H1 (cell line): ENCODE measurements at regions not wholly inside any gene's neighbourhood (a gene's known extent, or its start where the extent isn't known, plus 50 kb on each side); places are given as distances from the start of the nearest gene placed in this dataset.

Experiments used
- CTCF ChIA-PET: fragments of 300-600 bp; sonication (Branson Sonifier 250); formaldehyde crosslinking; loops from one replicate; lab custom pipeline; 2021; ENCODE audit not compliant: partially characterized antibody; lab: Charles Lee
- POLR2A ChIA-PET: fragments of 300-600 bp; sonication (Branson Sonifier 250); formaldehyde crosslinking; loops from one replicate; lab custom pipeline; 2021; ENCODE audit warnings: inconsistent platforms; ENCODE audit not compliant: partially characterized antibody; lab: Charles Lee
- DNase-seq, 2 experiments: peaks; one replicate each; pipeline versions ENCODE4 v3.0.0 to v3.0.0-alpha.2; 2010 to 2022; ENCODE audit warnings: low spot score in 2 of 2, low read depth in 1 of 2, mixed read lengths in 1 of 2
- FAIRE-seq: peaks from 2 replicates; lab custom pipeline; 2011; peaks lifted over from hg19 to GRCh38; lab: Jason Lieb, UNC
- H2AFZ ChIP-seq: 2 replicates; pipeline ENCODE4 v1.8.1; 2012; ENCODE audit warnings: low read length, inconsistent platforms
- H2AK5ac ChIP-seq: 2 replicates; pipeline ENCODE4 v1.6.1; 2013; ENCODE audit warnings: low read depth, low read length
- H2BK120ac ChIP-seq: replicated peaks from 2 replicates; pipeline ENCODE3; 2013; ENCODE audit warnings: low read depth, low read length, inconsistent platforms
- H2BK12ac ChIP-seq: 2 replicates; pipeline ENCODE4 v1.6.1; 2013; ENCODE audit warnings: low read depth, low read length
- H2BK15ac ChIP-seq: 2 replicates; pipeline ENCODE4 v1.6.1; 2013; ENCODE audit warnings: low read length
- H2BK20ac ChIP-seq: 2 replicates; pipeline ENCODE4 v1.6.1; 2013; ENCODE audit warnings: low read length
- H2BK5ac ChIP-seq: 2 replicates; pipeline ENCODE4 v1.6.1; 2013; ENCODE audit warnings: low read depth, low read length
- H3K14ac ChIP-seq: 2 replicates; pipeline ENCODE4 v1.6.1; 2013; ENCODE audit warnings: inconsistent platforms; ENCODE audit not compliant: insufficient read length
- H3K18ac ChIP-seq: 2 replicates; pipeline ENCODE4 v1.6.1; 2013; ENCODE audit warnings: low read length; ENCODE audit errors: extremely low read depth
- H3K23ac ChIP-seq: 2 replicates; pipeline ENCODE4 v1.6.1; 2013; ENCODE audit warnings: inconsistent platforms; ENCODE audit not compliant: insufficient read length
- H3K23me2 ChIP-seq: 2 replicates; pipeline ENCODE4 v1.6.1; 2013; ENCODE audit warnings: low read depth, low read length
- H3K27ac ChIP-seq: 2 replicates; pipeline ENCODE4 v1.6.1; 2011; ENCODE audit warnings: low read depth, low read length, inconsistent platforms
- H3K27me3 ChIP-seq, 4 experiments: replicated peaks in 1 of 4; 1 replicate in 1 of 4; 2 replicates in 3 of 4; pipeline versions ENCODE4 v1.6.1 to v1.8.1; 2011 to 2013; ENCODE audit warnings: low read length in 3 of 4, mild to moderate bottlenecking in 3 of 4, inconsistent platforms in 2 of 4, mixed read lengths in 2 of 4, moderate library complexity in 1 of 4; ENCODE audit not compliant: control insufficient read depth in 3 of 4, insufficient read depth in 3 of 4; ENCODE audit errors: extremely low read depth in 1 of 4
- H3K36me3 ChIP-seq, 4 experiments: 2 replicates each; pipeline versions ENCODE4 v1.6.1 to v1.8.1; 2011 to 2013; ENCODE audit warnings: mild to moderate bottlenecking in 4 of 4, low read length in 3 of 4, moderate library complexity in 2 of 4, control low read depth in 1 of 4, inconsistent platforms in 1 of 4; ENCODE audit not compliant: insufficient read depth in 4 of 4, control insufficient read depth in 2 of 4
- H3K4ac ChIP-seq: replicated peaks from 2 replicates; pipeline ENCODE3; 2013; ENCODE audit warnings: low read length, low read depth, mixed read lengths, inconsistent platforms; ENCODE audit not compliant: insufficient read length
- H3K4me1 ChIP-seq, 4 experiments: replicated peaks in 1 of 4; 1 replicate in 1 of 4; 2 replicates in 3 of 4; pipeline versions ENCODE4 v1.6.1 to v1.8.1; 2011 to 2013; ENCODE audit warnings: low read length in 3 of 4, inconsistent platforms in 2 of 4, mixed read lengths in 1 of 4; ENCODE audit not compliant: insufficient read depth in 4 of 4, control insufficient read depth in 3 of 4
- H3K4me2 ChIP-seq, 2 experiments: 2 replicates each; pipeline versions ENCODE4 v1.6.1 to v1.8.1; 2011 to 2013; ENCODE audit warnings: low read depth in 2 of 2, low read length in 2 of 2, control low read depth in 1 of 2, inconsistent platforms in 1 of 2, mild to moderate bottlenecking in 1 of 2; ENCODE audit not compliant: insufficient read depth in 1 of 2
- H3K4me3 ChIP-seq, 4 experiments: fragments of 200-600, 300-600 bp in 1 of 4; sonication (generic), shearing (Covaris generic), sonication (Bioruptor Twin) in 1 of 4; 2 replicates each; pipeline versions ENCODE4 v1.5.1 to v1.8.1; 2011 to 2016; ENCODE audit warnings: low read length in 4 of 4, low read depth in 3 of 4, control low read depth in 2 of 4, inconsistent platforms in 2 of 4, mild to moderate bottlenecking in 2 of 4, mixed read lengths in 1 of 4, moderate library complexity in 1 of 4; ENCODE audit not compliant: insufficient read depth in 2 of 4; ENCODE audit errors: extremely low read depth in 1 of 4
- H3K56ac ChIP-seq: replicated peaks from 2 replicates; pipeline ENCODE3; 2013; ENCODE audit warnings: low read depth, mild to moderate bottlenecking, mixed read lengths, low read length, inconsistent platforms; ENCODE audit not compliant: insufficient read length
- H3K79me1 ChIP-seq: 2 replicates; pipeline ENCODE4 v1.6.1; 2013; ENCODE audit warnings: low read depth, low read length, control low read depth
- H3K79me2 ChIP-seq, 2 experiments: 2 replicates each; pipeline versions ENCODE4 v1.6.1 to v1.8.1; 2012 to 2013; ENCODE audit warnings: low read length in 2 of 2, mild to moderate bottlenecking in 2 of 2, inconsistent platforms in 1 of 2; ENCODE audit not compliant: insufficient read depth in 2 of 2, control insufficient read depth in 1 of 2
- H3K9ac ChIP-seq, 4 experiments: replicated peaks in 1 of 4; 1 replicate in 1 of 4; 2 replicates in 3 of 4; pipeline versions ENCODE4 v1.6.1 to v1.8.1; 2011 to 2013; ENCODE audit warnings: low read depth in 3 of 4, low read length in 3 of 4, control low read depth in 2 of 4, mild to moderate bottlenecking in 2 of 4, moderate library complexity in 2 of 4, inconsistent platforms in 1 of 4; ENCODE audit errors: extremely low read depth in 1 of 4
- H3K9me3 ChIP-seq, 2 experiments: 2 replicates each; pipeline versions ENCODE4 v1.6.1 to v1.8.1; 2012 to 2013; ENCODE audit warnings: mild to moderate bottlenecking in 2 of 2, moderate library complexity in 2 of 2, control low read depth in 1 of 2, inconsistent platforms in 1 of 2, low read depth in 1 of 2, low read length in 1 of 2, mixed read lengths in 1 of 2; ENCODE audit not compliant: insufficient read depth in 2 of 2
- H4K20me1 ChIP-seq, 2 experiments: replicated peaks in 1 of 2; 2 replicates each; pipeline versions ENCODE3 to v1.8.1; 2011 to 2013; ENCODE audit warnings: inconsistent platforms in 2 of 2, low read length in 2 of 2, mild to moderate bottlenecking in 1 of 2; ENCODE audit not compliant: insufficient read depth in 2 of 2, control insufficient read depth in 1 of 2
- H4K5ac ChIP-seq: 2 replicates; pipeline ENCODE4 v1.6.1; 2013; ENCODE audit warnings: low read length, low read depth, mixed read lengths, inconsistent platforms; ENCODE audit not compliant: insufficient read length
- H4K8ac ChIP-seq: 2 replicates; pipeline ENCODE4 v1.8.0; 2013; ENCODE audit warnings: mild to moderate bottlenecking, moderate library complexity, low read length, inconsistent platforms; ENCODE audit not compliant: insufficient read depth; ENCODE audit errors: extremely low read depth
- H4K91ac ChIP-seq: replicated peaks from 2 replicates; pipeline ENCODE3; 2013; ENCODE audit warnings: low read length, mixed read lengths, inconsistent platforms; ENCODE audit not compliant: insufficient read length
- CBX5 ChIP-seq: fragments of 300-800, 300-1000 bp; sonication (generic); IDR thresholded peaks from 2 replicates; pipeline ENCODE4 v1.7.1; 2016; ENCODE audit warnings: antibody characterized with exemption, low read length, low read depth
- CBX8 ChIP-seq: fragments of 300-800, 300-1000 bp; sonication (generic); IDR thresholded peaks from 2 replicates; pipeline ENCODE4 v1.7.1; 2016; ENCODE audit warnings: low read depth, low read length, borderline replicate concordance
- CTBP2 ChIP-seq: IDR thresholded peaks from 2 replicates; pipeline ENCODE4 v1.7.0; 2011; ENCODE audit warnings: borderline replicate concordance, mild to moderate bottlenecking, moderate library complexity, mixed read lengths, low read length; ENCODE audit not compliant: insufficient read depth, insufficient read length
- MAFK ChIP-seq: IDR thresholded peaks from 2 replicates; pipeline ENCODE4 v1.6.1; 2012; ENCODE audit warnings: low read depth, mild to moderate bottlenecking, improper control_type of control experiment, low read length
- MAX ChIP-seq: IDR thresholded peaks from 2 replicates; pipeline ENCODE4 v1.6.1; 2012; ENCODE audit warnings: inconsistent platforms
- SIN3A ChIP-seq, 2 experiments: IDR thresholded peaks in 1 of 2; conservative IDR thresholded peaks in 1 of 2; 2 replicates each; pipeline ENCODE4 v1.6.1; 2011 to 2012; ENCODE audit warnings: low read length in 2 of 2, improper control_type of control experiment in 1 of 2, low read depth in 1 of 2, mild to moderate bottlenecking in 1 of 2
- SIRT6 ChIP-seq: IDR thresholded peaks from one replicate; pipeline ENCODE4 v1.7.1; 2012; ENCODE audit warnings: low read length, inconsistent platforms
- SRF ChIP-seq: IDR thresholded peaks from 2 replicates; pipeline ENCODE4 v1.6.1; 2011; ENCODE audit warnings: mild to moderate bottlenecking, low read depth, low read length, moderate library complexity
- TAF1 ChIP-seq: IDR thresholded peaks from 2 replicates; pipeline ENCODE4 v1.6.1; 2011; ENCODE audit warnings: mild to moderate bottlenecking, low read depth, low read length
- TCF12 ChIP-seq: IDR thresholded peaks from 2 replicates; pipeline ENCODE4 v1.6.1; 2011; ENCODE audit warnings: low read depth, mild to moderate bottlenecking, low read length
- WGBS, 2 experiments: shearing (Covaris generic) in 1 of 2; methylation state at CpG; one replicate each; pipeline versions ENCODE4 v1.1.6 to v1.1.7; 2013 to 2015; ENCODE audit warnings: low lambda C conversion rate in 2 of 2, mixed read lengths in 2 of 2, inconsistent platforms in 1 of 2, low coverage in 1 of 2, missing lambda C conversion rate in 1 of 2; ENCODE audit not compliant: insufficient replicate concordance in 2 of 2, insufficient coverage in 1 of 2, insufficient read length in 1 of 2; ENCODE audit errors: extremely low coverage in 1 of 2, missing lambda C conversion rate in 1 of 2; 5-methylcytosine and 5-hydroxymethylcytosine counted together

GRCh38 chr1:88530246-88530645 is 153.8 kb upstream of the PKN2 start:
- no peak overlapping the region for H3K4me3 ChIP-seq
- H4K91ac ChIP-seq, result no peak overlapping the region
- no peak overlapping the region for H3K14ac ChIP-seq
- H4K5ac ChIP-seq, result no peak overlapping the region
- H2AK5ac ChIP-seq, result no peak overlapping the region
- no peak overlapping the region for H3K27ac ChIP-seq
- no peaks in the 10 kb centered on the region for H3K79me2 ChIP-seq
- no peak overlapping the region for H2BK15ac ChIP-seq
- H3K4me2 ChIP-seq, result no peak overlapping the region
- no peak overlapping the region for H2BK5ac ChIP-seq
- H3K79me1 ChIP-seq, result no peaks in the 10 kb centered on the region
- no peak overlapping the region for H4K8ac ChIP-seq
- H3K27me3 ChIP-seq, result no peaks in the 10 kb centered on the region
- WGBS, 2 experiments, result 88% methylated on average over 3 of the region's 3 CpGs; no CpG with 5 or more reads in 1 of the 2 experiments
- H3K23me2 ChIP-seq, result no peaks in the 10 kb centered on the region
- H3K4me1 ChIP-seq, result no peaks in the 10 kb centered on the region; a peak in 1 of 7 replicates
- POLR2A ChIA-PET, result no interaction called here
- no peak for FAIRE-seq
- no peak for DNase-seq
- no peaks in the 10 kb centered on the region for H3K9me3 ChIP-seq
- H2BK20ac ChIP-seq, result no peak overlapping the region
- CTCF ChIA-PET, result no interaction called here
- H2AFZ ChIP-seq, result no peak overlapping the region
- no peak overlapping the region for H3K23ac ChIP-seq
- no peak overlapping the region for H3K9ac ChIP-seq
- H2BK120ac ChIP-seq, result no peak overlapping the region
- no peaks in the 10 kb centered on the region for H3K36me3 ChIP-seq
- no peak overlapping the region for H3K18ac ChIP-seq
- no peak overlapping the region for H3K4ac ChIP-seq
- no peak for TF ChIP-seq SRF
- TF ChIP-seq SIN3A (conservative IDR thresholded peaks at IDR 0.05 in 1 of 2, IDR thresholded peaks at IDR 0.05 in 1 of 2; ENCODE audit: low read depth in 1 of 2, low read length in 2 of 2), result no peak
- no peak for TF ChIP-seq MAX
- TF ChIP-seq CBX5, result no peak
- no peak for TF ChIP-seq TAF1
- TF ChIP-seq CTBP2, result no peak
- TF ChIP-seq MAFK, result no peak
- no peak for TF ChIP-seq CBX8
- no peak for TF ChIP-seq TCF12
- no peak for TF ChIP-seq SIRT6
- no peaks in the 10 kb centered on the region for H4K20me1 ChIP-seq
- no peak overlapping the region for H2BK12ac ChIP-seq
- no peak overlapping the region for H3K56ac ChIP-seq
